Femur (tissue), 1 donor: ENCODE measurements at regions not wholly inside any gene's neighbourhood (a gene's known extent, or its start where the extent isn't known, plus 50 kb on each side); places are given as distances from the start of the nearest gene placed in this dataset.
A peak's percentile ranks its signal among the peaks of the same experiment; 100 is the strongest.
"Not testable (repeated sequence)": the region's sequence is repeated elsewhere in the genome, so short reads cannot be mapped to it uniquely, and the experiment has no call there.

Experiments
- DNase-seq: peaks from one replicate; pipeline ENCODE4 v3.0.0-alpha.2; 2017

DNA sequence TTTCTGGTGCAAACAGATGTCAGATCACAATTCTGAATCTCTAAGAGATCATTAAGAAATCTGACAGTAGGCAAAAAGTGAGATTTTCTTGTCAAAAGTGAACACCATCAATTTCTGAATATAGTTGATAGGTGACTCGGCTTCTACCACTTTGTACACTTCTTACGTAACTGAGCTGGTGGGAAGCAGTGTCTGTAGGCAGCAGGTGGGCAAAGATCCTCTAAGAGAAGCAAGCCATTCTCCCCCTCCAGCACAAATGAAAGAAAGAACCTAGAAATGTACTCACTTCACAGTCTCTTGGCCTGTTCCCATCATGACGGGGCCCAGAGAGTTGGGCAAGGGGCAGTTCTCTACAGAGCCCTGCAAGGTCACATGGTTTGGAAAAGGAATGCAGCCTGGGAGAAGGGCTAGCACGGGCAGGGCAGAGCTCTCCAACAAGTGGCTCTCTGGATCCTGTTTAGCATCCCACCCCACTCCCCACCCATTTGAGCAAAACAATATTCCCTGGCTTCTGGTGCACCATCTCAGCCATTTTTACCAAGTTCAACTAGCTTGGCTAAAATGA, 412.6 kb downstream of the LTN1 start:
- DNase-seq = no peak

GRCh38 chr21:28568692-28569091, 424.0 kb downstream of the LTN1 start:
- no peak for DNase-seq

DNA sequence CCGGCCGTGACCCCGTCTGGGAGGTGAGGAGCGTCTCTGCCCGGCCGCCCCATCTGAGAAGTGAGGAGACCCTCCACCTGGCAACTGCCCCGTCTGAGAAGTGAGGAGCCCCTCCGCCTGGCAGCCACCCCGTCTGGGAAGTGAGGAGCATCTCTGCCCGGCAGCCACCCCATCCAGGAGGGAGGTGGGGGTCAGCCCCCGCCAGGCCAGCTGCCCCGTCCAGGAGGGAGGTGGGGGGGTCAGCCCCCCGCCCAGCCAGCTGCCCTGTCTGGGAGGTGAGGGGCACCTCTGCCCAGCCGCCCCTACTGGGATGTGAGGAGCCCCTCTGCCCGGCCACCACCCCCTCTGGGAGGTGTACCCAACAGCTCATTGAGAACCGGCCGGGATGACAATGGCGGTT, 428.7 kb downstream of the LTN1 start:
- not testable (repeated sequence) for DNase-seq

GRCh38 chr21:28561772-28562171, 430.9 kb downstream of the LTN1 start:
- DNase-seq = no peak

DNA sequence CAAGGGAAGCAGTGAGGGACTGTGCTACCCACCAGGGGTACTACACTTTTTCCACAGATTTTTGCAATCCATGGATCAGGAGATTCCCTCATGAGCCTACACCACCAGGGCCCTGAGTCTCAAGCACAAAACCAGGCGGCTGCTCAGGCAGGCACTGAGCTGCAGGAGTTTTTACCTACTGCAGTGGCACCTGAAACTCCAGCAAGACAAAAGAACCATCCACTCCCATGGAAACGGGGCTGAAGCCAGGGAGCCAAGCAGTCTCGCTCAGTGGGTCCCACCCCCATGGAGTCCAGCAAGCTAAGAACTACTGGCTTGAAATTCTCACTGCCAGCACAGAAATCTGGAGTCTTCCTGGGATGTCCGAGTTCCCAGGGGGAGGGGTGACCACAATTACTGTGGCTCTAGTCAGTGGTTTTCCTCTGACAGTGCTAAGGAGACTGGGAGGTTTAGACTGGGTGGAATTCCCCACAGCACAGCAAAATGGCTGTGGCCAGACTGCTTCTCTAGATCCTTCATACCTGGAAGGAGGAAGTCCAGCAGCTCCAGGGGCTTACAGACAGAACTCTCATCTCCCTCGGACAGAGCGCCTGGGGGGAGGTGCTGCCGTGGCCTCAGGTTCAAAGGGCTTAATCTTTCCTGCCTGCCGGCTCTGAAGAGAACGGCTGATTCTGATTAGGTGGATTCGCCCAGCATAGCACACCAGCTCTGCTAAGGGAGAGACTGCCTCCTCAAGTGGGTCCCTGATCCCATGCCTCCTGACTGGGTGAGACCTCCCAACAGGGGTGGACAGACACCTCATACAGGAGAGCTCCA, 437.8 kb downstream of the LTN1 start:
- DNase-seq = peak; percentile 36

GRCh38 chr21:28550057-28550825, 442.4 kb downstream of the LTN1 start:
- DNase-seq = no peak

DNA sequence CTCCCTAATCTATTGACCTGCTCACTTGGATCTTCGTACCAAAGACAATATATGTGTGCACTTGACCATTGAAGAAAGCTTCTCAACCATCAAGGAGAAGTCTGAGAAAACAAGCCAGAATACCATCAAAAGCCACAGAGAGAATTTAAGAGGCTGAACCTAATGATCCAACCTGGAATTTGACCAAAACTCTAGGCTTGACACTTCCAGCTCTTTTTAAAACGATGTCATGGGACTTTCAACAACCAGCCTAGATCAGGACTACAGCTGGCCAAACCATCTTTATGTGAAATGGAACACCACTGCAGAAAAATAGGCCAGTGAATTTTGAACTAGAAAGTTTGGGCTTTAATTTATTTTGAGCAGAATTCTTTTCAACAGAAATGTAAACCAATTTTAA, 444.4 kb downstream of the LTN1 start:
- no peak for DNase-seq

- DNase-seq = no peak
Observed at GRCh38 chr21:28547766-28548165, 444.9 kb downstream of the LTN1 start.

DNA sequence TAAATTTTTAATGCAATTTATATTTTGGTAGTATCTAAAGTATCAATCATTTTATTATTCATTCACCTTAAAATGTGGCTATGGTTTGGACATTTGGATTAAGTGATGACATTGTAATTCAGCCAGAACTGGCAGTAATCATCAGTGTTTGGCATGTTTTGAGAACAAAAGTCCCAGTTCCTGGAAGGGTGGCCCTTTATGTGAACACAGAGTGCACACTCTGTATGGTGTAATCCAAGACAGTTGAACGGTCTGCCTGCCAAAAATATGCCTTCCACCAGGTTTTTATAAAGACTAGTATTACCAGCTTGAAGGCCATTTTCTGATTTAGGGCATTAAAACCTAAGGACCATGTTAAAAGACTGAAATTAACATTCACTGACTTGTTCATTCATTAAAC, 448.7 kb downstream of the LTN1 start:
- DNase-seq = no peak

- DNase-seq = no peak
Observed at GRCh38 chr21:28541371-28542112, 451.1 kb downstream of the LTN1 start.

- DNase-seq = no peak
Observed at GRCh38 chr21:28540514-28540913, 452.2 kb downstream of the LTN1 start.

DNA sequence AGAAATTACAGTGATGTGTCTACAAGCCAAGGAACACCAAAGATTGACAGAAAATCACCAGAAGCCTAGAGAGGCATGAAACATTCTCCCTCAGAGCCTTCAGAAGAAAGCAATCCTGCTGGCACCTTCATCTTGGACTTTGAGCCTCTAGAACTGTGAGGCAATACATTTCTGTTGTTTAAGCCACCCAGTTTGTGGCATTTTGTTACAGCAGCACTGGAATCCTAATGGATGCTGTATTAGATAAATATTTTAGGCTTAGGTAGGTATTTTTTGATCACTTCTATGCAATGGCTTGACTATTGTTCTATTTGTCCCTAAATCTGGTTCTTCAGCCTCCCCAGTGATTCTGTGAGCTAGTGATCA, 453.1 kb downstream of the LTN1 start:
- DNase-seq = no peak

DNA sequence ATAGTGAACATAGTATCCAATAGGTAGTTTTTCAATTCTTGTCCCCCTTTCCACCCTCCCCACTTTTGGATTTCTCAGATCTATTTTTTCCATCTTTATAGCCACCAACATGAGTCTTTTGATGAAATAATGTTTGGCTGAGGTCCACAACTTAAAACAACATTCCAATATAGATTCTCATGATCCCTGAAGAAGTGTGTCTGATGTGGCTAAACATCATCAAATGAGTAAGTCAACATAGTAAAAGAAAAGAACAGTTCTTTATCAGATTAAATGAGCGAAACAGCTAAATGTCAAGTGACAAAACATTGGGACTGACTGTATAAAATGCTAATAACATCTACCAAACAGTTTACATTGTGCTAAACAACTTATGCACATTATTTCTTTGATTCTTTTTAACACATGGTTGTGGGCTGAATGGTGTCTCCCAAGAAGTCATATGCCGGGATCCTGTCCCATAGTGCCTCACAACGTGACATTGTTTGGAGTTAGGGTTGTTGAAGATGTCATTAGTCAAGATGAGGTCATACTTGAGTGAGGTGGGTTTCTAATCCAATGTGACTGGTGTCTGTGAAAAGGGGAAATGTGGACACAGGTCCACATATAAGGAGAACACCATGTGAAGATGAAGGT, 453.6 kb downstream of the LTN1 start:
- no peak for DNase-seq

DNA sequence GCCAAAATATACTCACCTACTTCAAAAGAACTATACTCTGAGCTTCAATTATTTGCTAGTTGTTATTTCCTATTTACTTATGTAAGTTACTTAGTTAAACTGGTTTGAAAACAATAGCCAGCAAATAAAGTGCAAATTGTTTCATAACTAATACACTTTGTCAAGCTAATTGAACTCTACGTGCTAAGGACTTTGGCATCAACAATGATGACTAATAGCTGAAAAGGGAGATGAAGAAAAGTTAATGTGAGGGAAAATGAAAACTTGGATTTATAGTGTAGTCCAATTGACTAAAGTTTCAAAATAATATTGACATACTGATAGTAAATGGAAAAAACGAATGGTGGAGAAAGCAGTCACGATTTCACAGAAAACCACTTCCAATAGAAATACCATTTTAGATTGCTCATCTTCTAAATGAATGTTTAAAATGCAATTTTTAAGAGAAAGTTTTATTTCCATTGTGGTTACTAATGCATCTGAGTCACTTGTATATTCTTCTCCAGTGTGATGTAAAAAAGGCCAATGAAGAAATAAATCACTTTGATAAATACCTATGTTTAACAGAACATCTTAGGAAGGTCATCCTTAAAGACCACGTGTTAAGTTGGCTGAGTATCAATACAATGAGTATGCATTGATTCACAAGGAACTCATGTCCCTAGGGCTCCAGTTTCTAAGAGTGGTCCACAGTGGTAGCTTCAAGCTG, 455.2 kb downstream of the LTN1 start:
- DNase-seq = no peak

DNA sequence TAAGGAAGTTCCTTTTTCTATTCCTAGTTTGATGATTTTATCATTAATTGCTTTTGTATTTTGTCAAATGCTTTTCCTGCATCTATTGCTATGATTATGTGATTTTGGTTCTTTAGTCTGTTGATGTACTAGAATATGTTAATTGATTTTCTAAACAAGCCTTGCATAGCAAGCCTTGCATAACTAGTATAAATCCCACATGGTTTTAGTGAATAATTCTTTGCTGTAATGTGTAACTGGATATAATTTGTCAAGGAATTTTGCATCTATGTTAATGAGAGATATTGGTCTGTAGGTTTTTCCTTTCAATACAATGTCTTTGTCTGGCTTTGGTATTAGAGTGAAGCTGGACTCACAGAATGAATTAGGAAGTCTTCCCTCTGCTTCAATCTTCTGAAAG, 460.2 kb downstream of the LTN1 start:
- DNase-seq = no peak

GRCh38 chr21:28523367-28523766, 469.3 kb downstream of the LTN1 start:
- DNase-seq = no peak

DNA sequence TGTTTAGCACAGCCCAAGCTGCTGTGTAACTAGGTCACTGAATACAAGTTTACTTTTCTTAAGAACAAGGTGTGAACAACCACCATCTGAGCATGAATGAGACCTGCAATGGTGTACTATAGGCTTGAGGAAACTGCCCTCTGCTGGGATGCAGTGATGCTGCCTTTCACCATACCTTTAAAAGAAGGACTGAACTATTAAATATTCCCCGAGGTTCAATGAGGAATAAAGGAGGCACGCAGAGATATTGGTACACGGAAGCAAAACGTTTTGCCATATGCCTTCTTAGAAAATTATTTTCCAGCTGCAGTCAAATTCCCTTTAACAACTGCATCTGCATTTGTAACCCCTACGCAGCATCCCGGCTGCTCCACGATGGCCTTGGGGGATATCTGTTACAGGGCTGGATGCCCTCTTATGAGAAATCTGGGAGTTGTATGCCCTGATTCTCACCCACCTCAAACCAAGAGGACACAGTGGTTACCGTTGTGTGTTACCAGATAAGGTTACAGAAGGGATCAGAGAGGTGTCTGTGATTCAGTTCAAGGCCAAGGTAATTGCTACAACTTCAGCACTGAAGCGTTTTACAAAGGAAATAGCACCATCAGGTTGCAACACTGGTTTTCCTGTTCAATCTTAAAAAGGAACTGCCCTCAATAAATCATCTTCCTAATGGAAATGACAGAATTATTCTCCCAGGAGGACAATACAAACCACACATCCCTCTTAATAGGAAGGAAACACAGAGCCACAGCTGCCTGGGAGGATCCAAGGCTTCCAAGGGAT, 470.5 kb downstream of the LTN1 start:
- DNase-seq = peak; percentile 50

GRCh38 chr21:28518630-28519029, 474.0 kb downstream of the LTN1 start:
- no peak for DNase-seq

- peak; percentile 45 for DNase-seq
Observed at GRCh38 chr21:28516991-28517592, 475.6 kb downstream of the LTN1 start.

DNA sequence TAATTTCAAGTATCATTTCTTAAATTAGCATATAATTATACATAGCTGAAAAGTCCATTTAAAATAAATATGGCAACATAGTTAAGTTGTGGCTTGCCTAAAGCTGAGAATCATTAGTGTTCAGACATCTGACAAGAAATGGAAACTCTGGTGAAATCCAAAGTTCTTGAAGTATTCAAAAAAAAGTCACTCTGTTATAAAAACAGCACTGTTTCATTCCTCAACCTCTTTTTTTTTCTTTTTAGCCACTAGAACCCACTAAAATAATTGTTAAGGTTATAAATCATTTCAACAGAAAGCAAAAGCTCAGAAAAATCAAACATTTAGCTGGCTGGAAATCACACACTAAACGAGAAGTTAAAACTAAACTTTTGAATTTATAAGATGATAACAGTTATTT, 476.7 kb downstream of the LTN1 start:
- DNase-seq = no peak

DNA sequence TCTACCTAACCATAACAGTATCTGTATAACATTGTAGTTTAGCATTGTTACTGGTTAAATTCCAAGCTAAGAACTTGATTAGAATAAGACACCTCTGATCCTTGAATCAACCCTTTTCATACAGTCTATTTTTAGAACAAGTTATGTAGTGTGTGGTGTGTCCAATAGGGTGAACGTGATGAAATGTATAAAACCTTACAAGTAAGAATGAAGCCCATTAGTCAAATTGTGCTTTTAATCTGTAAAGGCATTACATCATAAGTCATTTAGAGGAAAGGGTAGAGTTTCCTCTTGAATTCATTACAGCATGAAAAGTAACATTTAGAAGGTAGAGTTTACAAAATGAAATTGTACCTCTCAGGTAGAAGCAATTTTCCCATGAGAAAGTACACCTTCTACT, 479.2 kb downstream of the LTN1 start:
- DNase-seq = no peak
